HCT116 (cell line): ENCODE measurements at regions not wholly inside any gene's neighbourhood (a gene's known extent, or its start where the extent isn't known, plus 50 kb on each side); places are given as distances from the start of the nearest gene placed in this dataset.

Experiments
- ATAC-seq: fragments of 200-7000 bp; cut with Tn5 transposase; 2 replicates; pipeline ENCODE4 v1.9.1; 2020; ENCODE audit warnings: mild to moderate bottlenecking, moderate library complexity
- BruUV-seq: library from RNA; stranded (reverse); fragments of 400-500 nt; replicated peaks from 2 replicates; lab custom pipeline; 2021; lab: Mats Ljungman, UMichigan
- CTCF ChIA-PET: fragments of 300-600 bp; sonication (Branson Sonifier 250); formaldehyde crosslinking; loops from one replicate; lab custom pipeline; 2021; ENCODE audit warnings: antibody characterized with exemption; lab: Charles Lee
- POLR2A ChIA-PET: fragments of 300-600, 350-600 bp; sonication (Branson Sonifier 250); formaldehyde crosslinking; loops from one replicate; lab custom pipeline; 2021; ENCODE audit warnings: antibody characterized with exemption; lab: Charles Lee
- RAD21 ChIA-PET, 2 experiments: fragments of 300-600 bp; sonication (Branson Sonifier 250); formaldehyde crosslinking; loops; one replicate each; lab custom pipeline; 2023; ENCODE audit warnings: low total read pairs in 2 of 2; ENCODE audit not compliant: uncharacterized antibody in 2 of 2, unreplicated experiment in 2 of 2, low non-redundant PET in 1 of 2; lab: Charles Lee
- DNase-seq: peaks from one replicate; pipeline ENCODE4 v3.0.0-alpha.2; 2010; ENCODE audit warnings: low read depth, low spot score
- H2AFZ ChIP-seq: fragments of 200-600 bp; shearing (Covaris generic), sonication (generic); 2 replicates; pipeline ENCODE4 v1.6.1; 2017; ENCODE audit warnings: low read depth, mixed run types, mixed read lengths, antibody characterized with exemption, low read length; ENCODE audit not compliant: poor library complexity, severe bottlenecking
- H3K27ac ChIP-seq: 2 replicates; pipeline ENCODE4 v1.5.1; 2012; ENCODE audit warnings: low read depth, low read length
- H3K27me3 ChIP-seq: fragments of 200-600 bp; sonication (generic); 2 replicates; pipeline ENCODE4 v1.6.1; 2016; ENCODE audit warnings: mixed run types, low read length, mixed read lengths; ENCODE audit not compliant: insufficient read depth
- H3K36me3 ChIP-seq, 2 experiments: fragments of 200-500 bp in 1 of 2; fragments of 200-600 bp in 1 of 2; sonication (Bioruptor generic) in 1 of 2; sonication (generic) in 1 of 2; 2 replicates each; pipeline versions ENCODE4 v1.5.1 to v1.6.1; 2014 to 2016; ENCODE audit warnings: low read length in 2 of 2, inconsistent platforms in 1 of 2, mixed read lengths in 1 of 2, mixed run types in 1 of 2; ENCODE audit not compliant: insufficient read depth in 2 of 2, control insufficient read depth in 1 of 2
- H3K4me1 ChIP-seq, 2 experiments: fragments of 200-600 bp in 1 of 2; sonication (generic) in 1 of 2; 2 replicates each; pipeline versions ENCODE4 v1.5.1 to v1.6.1; 2012 to 2017; ENCODE audit warnings: low read length in 2 of 2, inconsistent platforms in 1 of 2, mild to moderate bottlenecking in 1 of 2, mixed read lengths in 1 of 2, mixed run types in 1 of 2, moderate library complexity in 1 of 2; ENCODE audit not compliant: insufficient read depth in 2 of 2, control insufficient read depth in 1 of 2
- H3K4me2 ChIP-seq: fragments of 200-600 bp; sonication (generic); 2 replicates; pipeline ENCODE4 v1.6.1; 2017; ENCODE audit warnings: mixed run types, low read length, mixed read lengths
- H3K4me3 ChIP-seq, 2 experiments: fragments of 200-600 bp in 1 of 2; sonication (generic) in 1 of 2; replicated peaks in 1 of 2; 2 replicates each; pipeline ENCODE4 v1.5.1; 2011 to 2016; ENCODE audit warnings: low read length in 2 of 2, control low read depth in 1 of 2, low read depth in 1 of 2, mild to moderate bottlenecking in 1 of 2, mixed read lengths in 1 of 2, mixed run types in 1 of 2
- H3K79me2 ChIP-seq: fragments of 200-600 bp; sonication (generic); 2 replicates; pipeline ENCODE4 v1.6.1; 2017; ENCODE audit warnings: mild to moderate bottlenecking, mixed run types, low read length, moderate library complexity, mixed read lengths; ENCODE audit not compliant: insufficient read depth
- H3K9ac ChIP-seq: fragments of 200-600 bp; sonication (generic); 2 replicates; pipeline ENCODE4 v1.6.1; 2016; ENCODE audit warnings: low read length, mixed read lengths
- H3K9me2 ChIP-seq: fragments of 200-600 bp; sonication (generic), shearing (Covaris generic); 2 replicates; pipeline ENCODE4 v1.6.1; 2017; ENCODE audit warnings: mixed run types, mild to moderate bottlenecking, moderate library complexity; ENCODE audit not compliant: insufficient read depth
- H3K9me3 ChIP-seq, 2 experiments: fragments of 200-500 bp in 1 of 2; fragments of 200-600 bp in 1 of 2; sonication (Bioruptor generic) in 1 of 2; sonication (generic) in 1 of 2; 2 replicates each; pipeline ENCODE4 v1.6.1; 2014 to 2017; ENCODE audit warnings: low read length in 2 of 2, mixed read lengths in 2 of 2, inconsistent platforms in 1 of 2, low read depth in 1 of 2, mild to moderate bottlenecking in 1 of 2, mixed run types in 1 of 2, moderate library complexity in 1 of 2; ENCODE audit not compliant: control insufficient read depth in 1 of 2, insufficient read depth in 1 of 2
- H4K20me1 ChIP-seq: fragments of 200-600 bp; sonication (generic), shearing (Covaris generic); 2 replicates; pipeline ENCODE4 v1.6.1; 2017; ENCODE audit warnings: mixed run types, mild to moderate bottlenecking, moderate library complexity; ENCODE audit not compliant: insufficient read depth
- EGR1 ChIP-seq: IDR thresholded peaks from 2 replicates; pipeline ENCODE4 v1.6.1; 2012; ENCODE audit warnings: low read depth
- POLR2A ChIP-seq: IDR thresholded peaks from 2 replicates; pipeline ENCODE4 v1.7.0; 2011; ENCODE audit warnings: borderline replicate concordance; ENCODE audit not compliant: insufficient read depth, insufficient read length; ENCODE audit errors: extremely low read depth
- ZNF274 ChIP-seq: fragments of 200-500 bp; sonication (Bioruptor generic); IDR thresholded peaks from 2 replicates; pipeline ENCODE4 v1.6.1; 2014; ENCODE audit warnings: mild to moderate bottlenecking, low read depth, low read length, inconsistent platforms
- intact Hi-C: fragments of 100-400 bp; cut with micrococcal nuclease; formaldehyde crosslinking; loops from 2 replicates; pipeline ENCODE4 v1.10.0; 2022

DNA sequence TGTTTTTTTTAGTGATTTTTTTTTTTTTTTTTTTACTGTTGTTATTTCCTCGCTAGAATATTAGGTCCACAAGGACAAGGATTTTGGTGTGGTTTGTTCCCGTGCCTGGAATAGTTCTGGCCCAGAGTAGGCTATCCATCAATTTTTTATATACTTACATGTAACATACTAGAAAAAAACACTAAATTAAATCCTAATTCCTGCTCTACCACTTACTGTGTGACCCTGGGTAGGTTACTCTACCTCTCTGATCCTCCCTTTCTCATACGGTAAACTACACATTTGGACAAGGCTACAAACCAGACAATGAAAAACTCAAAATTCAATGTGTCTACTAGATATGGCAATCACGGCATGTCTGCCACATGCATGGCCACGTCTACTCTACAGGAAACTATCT is 141.3 kb upstream of the ABCA1 start:
- intact Hi-C loops, result no loop called here
- peaks cover 2 to 35% of the 10 kb centered on the region in 2 experiments for H3K4me1 ChIP-seq
- H3K79me2 ChIP-seq, result no peaks in the 10 kb centered on the region
- CTCF ChIA-PET, result no interaction called here
- no peak overlapping the region for H3K4me2 ChIP-seq
- no peak overlapping the region for H2AFZ ChIP-seq
- no peak overlapping the region for H3K27ac ChIP-seq
- H3K4me3 ChIP-seq, result no peak overlapping the region
- no TSS peak for BruUV-seq
- no peaks in the 10 kb centered on the region for H4K20me1 ChIP-seq
- H3K36me3 ChIP-seq, result no peaks in the 10 kb centered on the region
- TF ChIP-seq POLR2A, result no peak
- DNase-seq (no peak), ATAC-seq (no peak)
- H3K9ac ChIP-seq, result no peak overlapping the region
- RAD21 ChIA-PET, result no interaction called here
- no peaks in the 10 kb centered on the region for H3K27me3 ChIP-seq
- no peaks in the 10 kb centered on the region for H3K9me3 ChIP-seq
- POLR2A ChIA-PET, result interaction anchor here (0.6 kb wide), 1 partner anchor 84 kb away, joined by 3 read pairs; no protein-coding TSS in a partner anchor
- H3K9me2 ChIP-seq, result no peaks in the 10 kb centered on the region

DNA sequence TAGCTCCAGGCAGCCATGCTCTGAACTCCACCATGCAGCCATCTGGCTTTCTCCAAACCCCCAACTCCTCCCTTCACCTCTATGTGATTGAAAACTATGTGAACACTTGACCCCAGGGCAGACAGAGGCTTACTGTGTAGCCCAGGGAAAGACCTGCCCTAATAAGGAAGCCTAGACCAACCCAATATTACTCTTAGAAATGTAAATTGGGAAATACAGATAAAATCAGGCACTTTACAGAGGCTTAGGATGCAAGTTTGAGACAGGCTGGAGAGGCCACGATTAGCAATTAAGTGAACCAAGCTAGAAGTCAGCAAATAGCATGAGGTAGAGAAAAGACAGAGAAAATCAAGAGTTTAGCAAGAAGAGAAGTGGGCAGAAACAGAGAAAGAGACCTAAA is 141.7 kb upstream of the ABCA1 start:
- Histone ChIP-seq H3K9me2 (no peaks in the 10 kb centered on the region), H3K4me1 (peaks cover 0 to 31% of the 10 kb centered on the region in 2 experiments; a peak in 3 of 4 replicates), H3K9me3 (no peaks in the 10 kb centered on the region), H4K20me1 (no peaks in the 10 kb centered on the region), H2AFZ (no peak overlapping the region), H3K79me2 (no peaks in the 10 kb centered on the region), H3K27me3 (no peaks in the 10 kb centered on the region), H3K27ac (no peak overlapping the region), H3K4me3 (no peak overlapping the region), H3K36me3 (no peaks in the 10 kb centered on the region), H3K4me2 (no peak overlapping the region), H3K9ac (no peak overlapping the region)
- no peak for ATAC-seq
- no peak for DNase-seq
- intact Hi-C loops, result no loop called here
- TF ChIP-seq EGR1, result no peak
- CTCF ChIA-PET, result no interaction called here
- BruUV-seq, result no TSS peak
- RAD21 ChIA-PET, result no interaction called here
- POLR2A ChIA-PET, result interaction anchor here (0.6 kb wide), 1 partner anchor 83 kb away, joined by 3 read pairs; no protein-coding TSS in a partner anchor

DNA sequence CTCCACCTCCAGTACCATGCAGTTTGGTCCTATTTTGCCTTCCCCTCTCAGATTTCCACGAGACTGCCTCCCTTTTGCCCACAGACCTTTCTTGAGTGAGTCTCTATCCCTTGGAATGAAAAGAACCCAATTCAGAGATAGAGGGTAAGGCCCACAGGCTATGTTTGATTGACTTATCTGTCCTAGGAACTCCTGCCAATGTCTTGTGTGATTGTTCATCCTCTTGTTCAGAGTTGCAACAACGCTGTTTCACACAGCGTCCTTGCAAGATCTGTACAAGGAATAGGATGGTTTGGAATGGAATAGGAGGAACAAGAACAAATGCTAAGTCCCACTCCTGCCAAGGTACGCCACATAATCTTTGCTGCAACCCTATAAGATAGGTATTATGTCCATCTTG is 142.2 kb upstream of the ABCA1 start:
- H3K9ac ChIP-seq, result no peak overlapping the region
- no peak overlapping the region for H3K4me3 ChIP-seq
- H3K4me1 ChIP-seq, result peaks cover 0 to 29% of the 10 kb centered on the region in 2 experiments; a peak in 3 of 4 replicates
- no peaks in the 10 kb centered on the region for H3K9me2 ChIP-seq
- H3K36me3 ChIP-seq, result no peaks in the 10 kb centered on the region
- ATAC-seq (no peak), DNase-seq (no peak)
- H2AFZ ChIP-seq, result no peak overlapping the region
- ChIA-PET POLR2A (no interaction called here), CTCF (no interaction called here), RAD21 (no interaction called here)
- TF ChIP-seq POLR2A, result no peak
- TF ChIP-seq ZNF274, result no peak
- BruUV-seq, result no TSS peak
- no peak overlapping the region for H3K27ac ChIP-seq
- intact Hi-C loops, result no loop called here
- H3K4me2 ChIP-seq, result no peak overlapping the region
- H3K9me3 ChIP-seq, result no peaks in the 10 kb centered on the region
- H4K20me1 ChIP-seq, result no peaks in the 10 kb centered on the region
- no peaks in the 10 kb centered on the region for H3K79me2 ChIP-seq
- H3K27me3 ChIP-seq, result no peaks in the 10 kb centered on the region
